ENCODE measurements at regions not wholly inside any gene's neighbourhood (a gene's known extent, or its start where the extent isn't known, plus 50 kb on each side); places are given as distances from the start of the nearest gene placed in this dataset.

GRCh38 chr2:2902547-2903281 is 474.9 kb downstream of the EIPR1 start:
- peak in 1 of 3 donors; percentile 26 for DNase-seq
- no peak for ATAC-seq
- WGBS (ENCODE audit: insufficient coverage, low coverage, low lambda C conversion rate, missing lambda C conversion rate): 61% methylated on average over 8 of the region's 8 CpGs
- Histone ChIP-seq H3K27ac (no peak overlapping the region), H3K27me3 (no peaks in the 10 kb centered on the region), H3K9me3 (no peaks in the 10 kb centered on the region), H3K4me1 (no peaks in the 10 kb centered on the region), H3K4me3 (no peak overlapping the region), H3K36me3 (no peaks in the 10 kb centered on the region)
- intact Hi-C loops (cut with DNase I): no loop called here
- TF ChIP-seq POLR2A (IDR thresholded peaks at IDR 0.05) (no peak), CTCF (IDR thresholded peaks at IDR 0.05) (no peak)

GRCh38 chr2:2901384-2902345 is 476.0 kb downstream of the EIPR1 start:
- no peak overlapping the region for H3K4me3 ChIP-seq
- no peak for DNase-seq
- no peak for TF ChIP-seq POLR2A (IDR thresholded peaks at IDR 0.05)
- no peak for TF ChIP-seq CTCF (IDR thresholded peaks at IDR 0.05)
- intact Hi-C loops (cut with DNase I): no loop called here
- H3K36me3 ChIP-seq: no peaks in the 10 kb centered on the region
- no peaks in the 10 kb centered on the region for H3K27me3 ChIP-seq
- no peaks in the 10 kb centered on the region for H3K4me1 ChIP-seq
- H3K27ac ChIP-seq: no peak overlapping the region
- 8% methylated on average over 8 of the region's 13 CpGs for WGBS (ENCODE audit: insufficient coverage, low coverage, low lambda C conversion rate, missing lambda C conversion rate)
- no peak for ATAC-seq
- no peaks in the 10 kb centered on the region for H3K9me3 ChIP-seq

GRCh38 chr2:2899826-2900225 is 477.8 kb downstream of the EIPR1 start:
- intact Hi-C loops (cut with DNase I): no loop called here
- H3K36me3 ChIP-seq: no peaks in the 10 kb centered on the region
- no peaks in the 10 kb centered on the region for H3K27me3 ChIP-seq
- ATAC-seq: no peak
- no peak overlapping the region for H3K27ac ChIP-seq
- H3K9me3 ChIP-seq: no peaks in the 10 kb centered on the region
- H3K4me1 ChIP-seq: no peaks in the 10 kb centered on the region
- TF ChIP-seq CTCF (IDR thresholded peaks at IDR 0.05): no peak
- 75% methylated on average over 4 of the region's 4 CpGs for whole genome bisulfite sequencing (ENCODE audit: insufficient coverage, low coverage, low lambda C conversion rate, missing lambda C conversion rate)
- no peak overlapping the region for H3K4me3 ChIP-seq
- DNase-seq: no peak

- Histone ChIP-seq H3K27me3 (no peaks in the 10 kb centered on the region), H3K4me1 (no peaks in the 10 kb centered on the region), H3K9me3 (no peaks in the 10 kb centered on the region), H3K4me3 (no peak overlapping the region), H3K36me3 (no peaks in the 10 kb centered on the region), H3K27ac (no peak overlapping the region)
- ATAC-seq: no peak
- TF ChIP-seq CTCF (IDR thresholded peaks at IDR 0.05): no peak
- no peak for TF ChIP-seq POLR2A (IDR thresholded peaks at IDR 0.05)
- 44% methylated on average over 1 of the region's 2 CpGs for WGBS (ENCODE audit: insufficient coverage, low coverage, low lambda C conversion rate, missing lambda C conversion rate)
- intact Hi-C loops (cut with DNase I): no loop called here
- DNase-seq: peak in 1 of 3 donors; percentile 18
Observed at GRCh38 chr2:2898744-2899143, 478.9 kb downstream of the EIPR1 start.

All from right lobe of liver (tissue), 6 donors.